Lower leg skin (tissue), 4 donors: ENCODE measurements at regions not wholly inside any gene's neighbourhood (a gene's known extent, or its start where the extent isn't known, plus 50 kb on each side); places are given as distances from the start of the nearest gene placed in this dataset.

ENCODE experiments used
- DNase-seq, 2 donors: peaks; one replicate each; pipeline ENCODE4 v3.0.0-alpha.2; 2019; ENCODE audit warnings: low spot score in 2 of 2
- H3K4me3 ChIP-seq: fragments of 200-600 bp; sonication (generic); 2 replicates; pipeline ENCODE4 v1.5.1; 2017; ENCODE audit warnings: mild to moderate bottlenecking, low read depth; ENCODE audit not compliant: poor library complexity, severe bottlenecking
- CTCF ChIP-seq, 3 donors: fragments of 450-650 bp; IDR thresholded peaks; one replicate each; pipeline ENCODE4 v1.5.1; 2016; ENCODE audit warnings: antibody characterized with exemption in 3 of 3, mild to moderate bottlenecking in 3 of 3, moderate library complexity in 2 of 3
- POLR2A ChIP-seq, 2 donors: fragments of 450-650 bp; IDR thresholded peaks; one replicate each; pipeline ENCODE4 v1.6.1; 2016 to 2017; ENCODE audit warnings: antibody characterized with exemption in 2 of 2, mild to moderate bottlenecking in 1 of 2, moderate library complexity in 1 of 2
- WGBS, 2 donors: methylation state at CpG; one replicate each; pipeline ENCODE4 v1.1.5; 2018; 5-methylcytosine and 5-hydroxymethylcytosine counted together
- intact Hi-C: fragments of 100-400 bp; cut with DNase I; formaldehyde crosslinking; loops from one replicate; pipeline ENCODE4 v1.15.0; 2023; ENCODE audit warnings: low total_unique reads

DNA sequence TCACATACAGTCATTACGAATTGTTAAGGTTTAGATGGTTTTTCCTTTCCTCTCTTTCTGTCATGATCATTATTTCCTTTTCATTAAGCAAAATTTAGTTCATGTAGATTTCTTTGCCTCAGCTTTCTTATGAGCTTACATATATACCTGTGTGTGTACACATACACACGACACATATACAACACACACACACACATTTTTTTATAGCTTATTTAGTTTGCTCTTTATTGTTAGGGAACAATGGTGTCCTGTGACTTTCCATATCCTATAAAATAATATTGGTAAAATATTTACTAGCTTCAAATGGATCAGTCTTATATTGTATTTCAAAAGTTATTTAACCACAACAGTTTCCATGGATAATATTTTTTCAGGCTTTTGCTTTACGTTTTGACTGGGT is 840.7 kb downstream of the PCDH18 start:
- 71 to 80% methylated on average over 3 of the region's 3 CpGs for WGBS, 2 donors
- DNase-seq: no peak
- intact Hi-C loops: no loop called here
- TF ChIP-seq CTCF (IDR thresholded peaks at IDR 0.05): no peak
- no peak for TF ChIP-seq POLR2A (IDR thresholded peaks at IDR 0.05)
- H3K4me3 ChIP-seq: no peak overlapping the region

- H3K4me3 ChIP-seq: no peak overlapping the region
- WGBS, 2 donors: 50 to 64% methylated on average over 1 of the region's 1 CpG
- TF ChIP-seq POLR2A (IDR thresholded peaks at IDR 0.05) (no peak), CTCF (IDR thresholded peaks at IDR 0.05) (no peak)
- DNase-seq: no peak
- intact Hi-C loops: no loop called here
Observed at GRCh38 chr4:136690360-136690759, 841.9 kb downstream of the PCDH18 start.

GRCh38 chr4:136687596-136687995 is 844.7 kb downstream of the PCDH18 start:
- no peak for TF ChIP-seq POLR2A (IDR thresholded peaks at IDR 0.05)
- TF ChIP-seq CTCF (IDR thresholded peaks at IDR 0.05): no peak
- intact Hi-C loops: no loop called here
- DNase-seq: no peak
- WGBS, 2 donors: 48 to 69% methylated on average over 2 of the region's 2 CpGs
- H3K4me3 ChIP-seq: no peak overlapping the region

DNA sequence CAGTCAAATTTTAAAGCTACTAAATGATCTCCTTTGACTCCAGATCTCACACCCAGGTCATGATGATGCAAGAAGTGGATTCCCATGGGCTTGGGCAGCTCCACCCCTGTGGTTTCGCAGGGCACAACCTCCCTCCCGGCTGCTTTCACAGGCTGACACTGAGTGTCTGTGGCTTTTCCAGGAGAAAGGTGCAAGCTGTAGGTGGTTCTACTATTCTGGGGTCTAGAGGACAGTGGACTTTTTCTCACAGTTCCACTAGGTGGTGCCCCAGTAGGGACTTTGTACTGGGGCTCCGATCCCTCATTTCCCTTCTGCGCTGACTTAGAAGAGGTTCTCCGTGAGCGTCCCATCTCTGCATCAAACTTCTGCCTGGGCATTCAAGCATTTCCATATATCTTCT is 845.2 kb downstream of the PCDH18 start:
- DNase-seq: no peak
- 82 to 94% methylated on average over 6 of the region's 6 CpGs for WGBS, 2 donors
- intact Hi-C loops: no loop called here
- no peak for TF ChIP-seq POLR2A (IDR thresholded peaks at IDR 0.05)
- H3K4me3 ChIP-seq: no peak overlapping the region

DNA sequence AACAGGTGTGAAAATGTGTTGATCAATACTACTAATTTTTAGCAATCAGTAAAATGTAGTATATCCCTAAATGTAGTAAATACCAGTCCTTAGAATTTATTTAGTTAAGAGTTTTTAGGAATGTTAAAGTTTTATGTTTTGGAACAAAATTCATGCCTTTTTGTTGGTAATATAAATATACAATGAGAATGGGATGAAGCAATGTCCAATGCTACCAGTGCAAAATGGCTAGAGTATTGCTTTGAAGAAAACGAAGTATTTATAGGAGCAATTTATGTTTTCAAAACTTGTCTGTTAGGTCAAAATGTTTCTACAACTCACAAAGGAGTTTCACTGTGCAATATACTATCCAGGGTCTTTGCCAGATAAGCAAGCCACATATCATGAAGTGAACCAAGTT is 851.5 kb downstream of the PCDH18 start:
- TF ChIP-seq CTCF (IDR thresholded peaks at IDR 0.05): no peak
- no peak for TF ChIP-seq POLR2A (IDR thresholded peaks at IDR 0.05)
- H3K4me3 ChIP-seq: no peak overlapping the region
- no peak for DNase-seq
- WGBS, 2 donors: 40 to 41% methylated on average over 1 of the region's 1 CpG
- intact Hi-C loops: no loop called here

- intact Hi-C loops: no loop called here
- WGBS, 2 donors: 26 to 32% methylated on average over 1 of the region's 1 CpG
- no peak for DNase-seq
- TF ChIP-seq POLR2A (IDR thresholded peaks at IDR 0.05) (no peak), CTCF (IDR thresholded peaks at IDR 0.05) (no peak)
- H3K4me3 ChIP-seq: no peak overlapping the region
Observed at GRCh38 chr4:136680271-136680670, 852.0 kb downstream of the PCDH18 start.
